Activated CD8-positive, alpha-beta T cell treated with anti-CD3 and anti-CD28 coated beads, Interleukin-2, amount 10 ng/mL, durations not matched to agents 7 days and 5 days (primary cell): ENCODE measurements at regions not wholly inside any gene's neighbourhood (a gene's known extent, or its start where the extent isn't known, plus 50 kb on each side); places are given as distances from the start of the nearest gene placed in this dataset.

Experiments used
- ATAC-seq: fragments of 150-1000 bp; cut with Tn5 transposase; one replicate; pipeline ENCODE4 v1.10.0; 2021; ENCODE audit warnings: moderate library complexity
- CTCF ChIA-PET: fragments of 350-600 bp; sonication (Branson Sonifier 250); formaldehyde crosslinking; loops from one replicate; lab custom pipeline; 2021; ENCODE audit warnings: antibody characterized with exemption; lab: Charles Lee
- POLR2A ChIA-PET: fragments of 350-600 bp; sonication (Branson Sonifier 250); formaldehyde crosslinking; loops from one replicate; lab custom pipeline; 2021; ENCODE audit warnings: antibody characterized with exemption; lab: Charles Lee
- DNase-seq: peaks from one replicate; pipeline ENCODE4 v3.0.0-alpha.2; 2020
- H3K27ac Mint-ChIP-seq: one replicate; pipeline ENCODE4 v1.8.0; 2021; ENCODE audit warnings: mild to moderate bottlenecking, mixed read lengths
- H3K27me3 Mint-ChIP-seq: one replicate; pipeline ENCODE4 v1.8.0; 2021; ENCODE audit warnings: low read depth, mixed read lengths
- H3K36me3 Mint-ChIP-seq: one replicate; pipeline ENCODE4 v1.8.0; 2021; ENCODE audit warnings: low read depth, mixed read lengths
- H3K4me1 Mint-ChIP-seq: one replicate; pipeline ENCODE4 v1.8.0; 2021; ENCODE audit warnings: low read depth, mixed read lengths
- H3K4me3 Mint-ChIP-seq: one replicate; pipeline ENCODE4 v1.8.0; 2021; ENCODE audit warnings: mild to moderate bottlenecking, mixed read lengths
- H3K9me3 Mint-ChIP-seq: one replicate; pipeline ENCODE4 v1.8.0; 2022; ENCODE audit warnings: mixed read lengths; ENCODE audit not compliant: insufficient read depth

GRCh38 chr18:24930478-24930877 lies 421.5 kb downstream of the ZNF521 start:
- no peak overlapping the region for H3K4me3 Mint-ChIP-seq
- no peak overlapping the region for H3K27ac Mint-ChIP-seq
- ATAC-seq, result no peak
- H3K4me1 Mint-ChIP-seq, result no peaks in the 10 kb centered on the region
- POLR2A ChIA-PET, result interaction anchor here (0.6 kb wide), 1 partner anchor 64 kb away, joined by 3 read pairs; no protein-coding TSS in a partner anchor
- CTCF ChIA-PET, result no interaction called here
- H3K9me3 Mint-ChIP-seq, result no peaks in the 10 kb centered on the region
- no peaks in the 10 kb centered on the region for H3K27me3 Mint-ChIP-seq
- DNase-seq, result no peak
- H3K36me3 Mint-ChIP-seq, result no peaks in the 10 kb centered on the region

GRCh38 chr18:24930971-24931370 lies 421.0 kb downstream of the ZNF521 start:
- Mint-ChIP-seq H3K27me3 (no peaks in the 10 kb centered on the region), H3K27ac (no peak overlapping the region), H3K4me1 (no peaks in the 10 kb centered on the region), H3K36me3 (no peaks in the 10 kb centered on the region), H3K9me3 (no peaks in the 10 kb centered on the region), H3K4me3 (no peak overlapping the region)
- POLR2A ChIA-PET, result no interaction called here
- CTCF ChIA-PET, result no interaction called here
- DNase-seq, result no peak
- ATAC-seq, result no peak

DNA sequence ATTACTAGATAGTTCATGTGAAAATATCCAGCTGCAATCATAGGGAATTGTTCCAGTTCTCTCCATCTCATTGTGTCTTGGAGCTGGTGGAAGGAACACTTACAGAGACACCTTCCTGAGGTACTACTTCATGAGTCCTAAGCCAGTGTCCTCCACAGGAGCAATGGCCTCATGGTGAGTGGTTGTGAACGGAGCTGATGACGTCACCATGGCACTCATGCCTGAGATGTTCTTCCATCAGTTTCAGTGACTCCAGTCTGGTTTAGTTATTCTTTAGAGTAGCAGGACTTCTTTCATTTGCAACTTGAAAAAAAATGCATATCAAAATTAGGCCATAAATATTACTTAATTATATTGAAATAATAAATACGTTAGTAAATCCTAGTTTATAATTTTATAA lies 418.6 kb downstream of the ZNF521 start:
- Mint-ChIP-seq H3K27ac (no peak overlapping the region), H3K4me1 (no peaks in the 10 kb centered on the region), H3K9me3 (no peaks in the 10 kb centered on the region), H3K36me3 (no peaks in the 10 kb centered on the region), H3K4me3 (no peak overlapping the region), H3K27me3 (no peaks in the 10 kb centered on the region)
- ATAC-seq (no peak), DNase-seq (no peak)
- ChIA-PET CTCF (no interaction called here), POLR2A (no interaction called here)

- H3K4me1 Mint-ChIP-seq, result no peaks in the 10 kb centered on the region
- ATAC-seq (no peak), DNase-seq (no peak)
- no peaks in the 10 kb centered on the region for H3K27me3 Mint-ChIP-seq
- no peak overlapping the region for H3K27ac Mint-ChIP-seq
- ChIA-PET CTCF (no interaction called here), POLR2A (no interaction called here)
- no peaks in the 10 kb centered on the region for H3K9me3 Mint-ChIP-seq
- no peaks in the 10 kb centered on the region for H3K36me3 Mint-ChIP-seq
- no peak overlapping the region for H3K4me3 Mint-ChIP-seq
Observed at GRCh38 chr18:24934258-24934932, 417.6 kb downstream of the ZNF521 start.

DNA sequence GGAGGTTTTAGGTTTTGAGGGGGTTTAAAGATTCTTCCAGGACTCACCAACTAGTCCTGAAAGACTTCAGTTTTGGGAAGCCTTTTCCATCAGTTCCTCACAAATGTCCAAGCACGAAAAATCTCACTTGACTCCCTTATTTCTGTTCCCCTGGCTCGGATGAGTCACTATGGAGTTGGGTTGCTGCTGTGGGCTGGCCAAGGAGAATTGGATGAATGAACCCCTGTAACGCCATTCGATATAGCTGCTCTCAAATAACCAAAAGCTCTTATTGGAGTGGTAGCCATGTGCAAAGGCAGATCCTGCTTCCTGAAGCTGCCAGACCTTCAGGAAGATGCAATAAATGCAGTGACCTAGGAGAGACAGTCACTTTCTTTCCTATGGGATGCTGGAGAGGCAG lies 417.0 kb downstream of the ZNF521 start:
- CTCF ChIA-PET, result no interaction called here
- Mint-ChIP-seq H3K36me3 (no peaks in the 10 kb centered on the region), H3K27me3 (no peaks in the 10 kb centered on the region), H3K9me3 (no peaks in the 10 kb centered on the region), H3K27ac (no peak overlapping the region), H3K4me1 (no peaks in the 10 kb centered on the region), H3K4me3 (no peak overlapping the region)
- POLR2A ChIA-PET, result no interaction called here
- ATAC-seq, result no peak
- no peak for DNase-seq

DNA sequence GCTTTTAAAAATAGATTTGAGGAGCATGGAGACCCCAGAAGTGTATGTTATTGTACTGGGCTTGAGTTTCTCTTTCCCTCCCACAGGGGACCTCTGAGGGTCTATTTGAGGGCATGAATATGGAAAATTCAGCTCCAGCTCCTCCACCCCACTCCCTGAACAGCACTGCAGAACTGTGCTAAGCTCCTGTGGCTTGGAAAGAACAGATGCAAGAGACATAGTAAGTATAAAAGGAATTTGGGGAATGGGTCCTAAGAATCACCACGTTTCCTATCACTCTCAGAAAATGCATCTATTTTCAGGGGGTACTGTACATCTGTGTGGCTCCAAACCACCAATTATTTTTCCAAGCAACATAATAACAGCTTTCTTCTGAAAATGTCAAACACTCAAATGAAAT lies 416.1 kb downstream of the ZNF521 start:
- Mint-ChIP-seq H3K36me3 (no peaks in the 10 kb centered on the region), H3K9me3 (no peaks in the 10 kb centered on the region), H3K4me1 (no peaks in the 10 kb centered on the region), H3K27ac (no peak overlapping the region), H3K4me3 (no peak overlapping the region), H3K27me3 (no peaks in the 10 kb centered on the region)
- ChIA-PET CTCF (no interaction called here), POLR2A (no interaction called here)
- DNase-seq (no peak), ATAC-seq (no peak)

GRCh38 chr18:24936691-24937090 lies 415.3 kb downstream of the ZNF521 start:
- Mint-ChIP-seq H3K27me3 (no peaks in the 10 kb centered on the region), H3K27ac (no peak overlapping the region), H3K4me1 (no peaks in the 10 kb centered on the region), H3K9me3 (no peaks in the 10 kb centered on the region), H3K36me3 (no peaks in the 10 kb centered on the region), H3K4me3 (no peak overlapping the region)
- ChIA-PET CTCF (no interaction called here), POLR2A (no interaction called here)
- ATAC-seq (no peak), DNase-seq (no peak)

DNA sequence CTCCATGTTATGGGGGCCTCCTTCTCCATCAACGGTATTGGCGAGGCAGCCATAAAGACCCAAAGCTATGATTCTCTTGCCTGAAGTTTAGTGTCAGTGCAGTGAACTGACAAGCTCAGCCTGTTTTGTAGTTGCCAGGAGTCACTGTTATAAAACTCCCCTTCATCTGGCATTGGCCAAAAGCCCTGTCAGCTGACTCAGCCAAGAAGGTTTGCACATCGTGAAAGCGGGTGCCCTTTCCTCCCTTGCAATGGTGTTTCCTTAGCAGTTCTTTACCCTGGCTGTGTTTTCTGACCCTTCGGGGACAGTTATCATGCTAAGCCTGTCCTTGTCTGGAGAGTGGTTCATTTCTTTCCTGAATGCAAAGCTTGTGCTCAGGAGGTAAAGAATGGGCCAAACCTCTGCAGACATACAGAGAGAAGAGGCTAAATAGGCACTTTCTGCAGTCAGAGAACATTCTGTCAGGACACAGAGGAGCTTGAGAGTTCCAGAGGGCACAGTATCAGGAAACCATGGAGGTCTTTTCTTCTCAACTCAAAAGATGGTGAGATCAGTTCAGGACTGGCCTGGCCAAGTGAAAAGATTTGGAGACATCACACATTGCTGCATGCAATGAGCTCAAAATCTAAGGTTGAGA lies 414.2 kb downstream of the ZNF521 start:
- Mint-ChIP-seq H3K27me3 (no peaks in the 10 kb centered on the region), H3K9me3 (no peaks in the 10 kb centered on the region), H3K36me3 (no peaks in the 10 kb centered on the region), H3K27ac (no peak overlapping the region), H3K4me1 (no peaks in the 10 kb centered on the region), H3K4me3 (no peak overlapping the region)
- ChIA-PET POLR2A (no interaction called here), CTCF (no interaction called here)
- ATAC-seq (no peak), DNase-seq (no peak)

DNA sequence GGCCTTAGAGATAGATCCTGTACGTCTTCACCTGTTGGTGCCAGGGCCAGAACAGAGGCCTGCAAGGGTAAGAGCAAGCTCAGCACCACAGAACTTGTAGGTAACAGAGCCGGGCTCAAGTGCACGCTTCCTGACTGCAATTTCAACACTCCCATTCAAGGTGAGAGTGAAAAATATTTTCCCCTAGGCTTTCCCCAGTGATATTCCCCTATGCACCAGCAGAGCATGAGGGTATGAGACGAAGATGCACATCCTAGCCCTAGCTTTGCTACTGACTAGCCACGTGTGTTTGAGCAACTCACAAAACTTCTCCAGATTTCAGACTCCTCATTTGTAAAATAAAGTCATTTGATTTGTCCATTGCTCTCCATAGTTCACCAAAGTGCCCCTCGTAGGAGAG lies 411.6 kb downstream of the ZNF521 start:
- CTCF ChIA-PET, result no interaction called here
- POLR2A ChIA-PET, result no interaction called here
- no peaks in the 10 kb centered on the region for H3K4me1 Mint-ChIP-seq
- H3K9me3 Mint-ChIP-seq, result no peaks in the 10 kb centered on the region
- no peak overlapping the region for H3K4me3 Mint-ChIP-seq
- no peaks in the 10 kb centered on the region for H3K36me3 Mint-ChIP-seq
- no peak overlapping the region for H3K27ac Mint-ChIP-seq
- no peaks in the 10 kb centered on the region for H3K27me3 Mint-ChIP-seq
- no peak for ATAC-seq
- no peak for DNase-seq

- no peaks in the 10 kb centered on the region for H3K4me1 Mint-ChIP-seq
- ATAC-seq, result no peak
- H3K27ac Mint-ChIP-seq, result no peak overlapping the region
- H3K9me3 Mint-ChIP-seq, result no peaks in the 10 kb centered on the region
- DNase-seq, result no peak
- CTCF ChIA-PET, result no interaction called here
- POLR2A ChIA-PET, result no interaction called here
- H3K36me3 Mint-ChIP-seq, result no peaks in the 10 kb centered on the region
- no peaks in the 10 kb centered on the region for H3K27me3 Mint-ChIP-seq
- no peak overlapping the region for H3K4me3 Mint-ChIP-seq
Observed at GRCh38 chr18:24941174-24941951, 410.6 kb downstream of the ZNF521 start.

GRCh38 chr18:24942144-24942543 lies 409.8 kb downstream of the ZNF521 start:
- Mint-ChIP-seq H3K9me3 (no peaks in the 10 kb centered on the region), H3K4me1 (no peaks in the 10 kb centered on the region), H3K27me3 (no peaks in the 10 kb centered on the region), H3K4me3 (no peak overlapping the region), H3K36me3 (no peaks in the 10 kb centered on the region), H3K27ac (no peak overlapping the region)
- DNase-seq (no peak), ATAC-seq (no peak)
- ChIA-PET CTCF (no interaction called here), POLR2A (no interaction called here)

GRCh38 chr18:24947521-24948305 lies 404.3 kb downstream of the ZNF521 start:
- Mint-ChIP-seq H3K9me3 (no peaks in the 10 kb centered on the region), H3K4me1 (no peaks in the 10 kb centered on the region), H3K27ac (no peak overlapping the region), H3K4me3 (no peak overlapping the region), H3K27me3 (no peaks in the 10 kb centered on the region), H3K36me3 (no peaks in the 10 kb centered on the region)
- ChIA-PET CTCF (no interaction called here), POLR2A (no interaction called here)
- ATAC-seq, result no peak
- DNase-seq, result no peak
